ELF-1 (cell line): ENCODE measurements at regions not wholly inside any gene's neighbourhood (a gene's known extent, or its start where the extent isn't known, plus 50 kb on each side); places are given as distances from the start of the nearest gene placed in this dataset.
A peak's percentile ranks its signal among the peaks of the same experiment; 100 is the strongest.

Experiments
- DNase-seq: peaks from one replicate; pipeline ENCODE4 v3.0.0-alpha.2; 2016; ENCODE audit warnings: low read depth, low spot score

GRCh38 chr4:138692411-138692810, 323.2 kb upstream of the NOCT start:
- DNase-seq = no peak

DNA sequence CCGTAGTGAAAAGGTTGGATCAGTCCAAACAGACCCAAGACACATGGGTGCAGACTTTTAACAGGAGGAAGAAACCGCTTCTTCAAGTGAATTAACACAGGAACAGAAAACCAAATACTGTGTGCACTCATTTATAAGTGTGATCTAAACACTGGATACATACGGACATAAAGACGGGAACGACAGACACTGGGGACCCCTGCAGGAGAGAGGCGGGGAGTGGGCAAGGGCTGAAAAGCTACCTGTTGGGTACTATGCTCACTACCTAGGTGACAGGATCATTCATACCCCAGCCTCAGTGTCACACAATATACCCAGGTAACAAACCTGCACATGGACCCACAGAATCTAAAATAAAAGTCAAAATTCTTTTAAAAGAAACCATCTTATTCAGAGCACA, 326.0 kb upstream of the NOCT start:
- no peak for DNase-seq

- no peak for DNase-seq
These were observed 326.4 kb upstream of the NOCT start for GRCh38 chr4:138689187-138689586.

- no peak for DNase-seq
These were observed 327.0 kb upstream of the NOCT start for GRCh38 chr4:138688408-138689085.

GRCh38 chr4:138686106-138686835, 329.3 kb upstream of the NOCT start:
- no peak for DNase-seq

DNA sequence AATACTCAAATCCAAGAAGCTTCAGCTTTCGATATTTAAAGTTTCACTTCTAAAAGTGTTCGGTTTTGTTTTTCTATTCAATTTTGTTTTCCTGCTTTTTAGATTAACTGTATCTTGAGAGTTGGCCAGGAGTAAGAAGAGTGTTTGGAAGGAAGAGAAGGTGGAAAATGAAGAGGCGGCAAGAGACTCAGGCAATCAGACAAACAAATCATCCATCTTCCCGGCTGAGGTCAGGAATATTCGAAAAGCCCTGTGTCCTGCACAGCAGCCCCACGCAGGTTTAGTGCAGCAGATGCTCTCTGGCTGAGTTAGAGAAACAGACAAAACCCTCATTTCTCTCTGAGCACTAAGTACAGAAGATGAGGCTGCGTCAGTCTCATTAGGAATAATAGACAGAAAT, 330.3 kb upstream of the NOCT start:
- no peak for DNase-seq

DNA sequence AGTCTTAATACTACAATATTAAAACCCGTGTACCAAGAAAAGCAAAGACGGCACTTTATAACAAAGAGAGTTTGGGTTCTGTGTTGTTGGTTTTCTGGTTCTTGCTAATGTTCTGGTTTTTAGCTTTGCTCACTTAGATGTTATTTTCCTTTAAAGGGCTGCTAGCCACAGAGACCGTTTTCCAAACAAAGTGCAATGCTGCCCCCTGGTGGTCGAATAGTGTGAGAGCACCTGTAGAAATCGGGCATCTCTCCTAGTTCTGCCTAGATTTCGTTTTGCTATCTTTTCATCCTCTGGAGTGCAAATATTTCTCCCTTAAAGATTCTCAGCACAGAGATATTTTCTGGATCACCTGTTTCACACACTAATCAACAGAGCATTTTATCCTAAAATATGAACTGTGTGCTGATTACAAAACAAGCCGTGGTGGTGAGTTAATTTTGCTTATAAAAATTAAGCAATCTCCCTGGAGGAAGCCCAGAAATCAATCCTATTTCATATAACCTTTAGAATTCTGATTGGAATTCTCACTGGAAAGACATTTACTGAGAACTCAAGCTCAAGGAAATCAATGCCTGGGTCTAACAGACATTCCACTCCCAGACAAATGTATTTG, 334.5 kb upstream of the NOCT start:
- peak; percentile 68 for DNase-seq

- DNase-seq = no peak
These were observed 335.3 kb upstream of the NOCT start for GRCh38 chr4:138680256-138680655.

DNA sequence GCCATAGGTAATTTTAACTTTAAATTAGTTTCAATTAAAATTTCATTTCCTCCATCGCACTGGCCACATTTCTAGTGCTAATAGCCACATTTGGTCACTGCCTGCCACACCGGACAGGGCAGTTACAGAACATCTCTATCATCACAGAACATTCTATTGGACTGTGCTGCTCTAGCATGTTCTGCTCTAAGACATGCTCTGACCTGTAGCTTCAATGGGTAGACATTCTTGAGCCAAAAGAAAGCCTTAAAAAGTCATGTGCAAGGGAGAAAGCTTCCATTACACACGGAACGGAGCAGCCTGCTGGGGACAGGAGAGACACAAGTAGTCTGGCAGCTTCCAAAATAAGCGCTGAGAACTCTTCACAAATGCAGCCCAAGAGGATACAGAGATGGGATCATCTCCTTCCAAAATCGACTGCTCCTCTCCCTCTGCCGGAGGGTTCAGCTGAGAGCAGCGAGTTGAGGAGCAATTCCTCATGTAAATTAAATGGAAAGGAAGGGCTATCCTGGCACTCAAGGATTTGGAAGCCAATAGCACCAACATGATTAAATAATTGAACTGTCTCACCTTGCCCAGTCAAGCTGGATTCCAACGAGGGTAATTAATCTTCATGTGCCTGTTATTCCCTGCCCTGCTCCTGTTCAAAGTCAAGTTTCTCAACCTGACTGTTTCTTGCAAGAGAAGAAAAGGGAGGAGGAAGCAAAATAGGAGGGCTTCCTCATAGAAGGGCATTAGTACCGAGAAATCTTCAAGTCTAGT, 336.4 kb upstream of the NOCT start:
- DNase-seq = no peak

DNA sequence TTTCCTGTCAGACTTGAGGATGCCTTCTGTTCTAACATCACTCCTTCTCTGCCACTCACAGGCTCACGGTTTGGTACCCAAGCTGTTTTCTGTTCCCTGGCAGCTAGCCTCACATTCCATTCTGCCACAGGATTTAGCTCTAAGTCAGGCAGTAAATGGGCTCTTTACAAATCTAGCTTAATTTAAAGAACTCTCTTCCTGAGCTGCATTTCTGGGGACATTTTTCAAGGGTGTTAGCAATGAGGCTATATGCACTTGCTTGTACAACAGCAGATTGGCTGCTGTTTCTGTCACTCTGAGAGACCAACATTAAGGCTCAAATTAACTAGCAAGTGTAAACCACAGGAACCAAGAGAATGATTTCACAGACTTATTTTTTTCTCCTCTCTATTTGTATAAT, 337.8 kb upstream of the NOCT start:
- no peak for DNase-seq

GRCh38 chr4:138677212-138677611, 338.4 kb upstream of the NOCT start:
- no peak for DNase-seq

- DNase-seq = no peak
These were observed 339.9 kb upstream of the NOCT start for GRCh38 chr4:138675685-138676084.

GRCh38 chr4:138674209-138674608, 341.4 kb upstream of the NOCT start:
- no peak for DNase-seq

- peak; percentile 56 for DNase-seq
These were observed 342.5 kb upstream of the NOCT start for GRCh38 chr4:138673053-138673452.

DNA sequence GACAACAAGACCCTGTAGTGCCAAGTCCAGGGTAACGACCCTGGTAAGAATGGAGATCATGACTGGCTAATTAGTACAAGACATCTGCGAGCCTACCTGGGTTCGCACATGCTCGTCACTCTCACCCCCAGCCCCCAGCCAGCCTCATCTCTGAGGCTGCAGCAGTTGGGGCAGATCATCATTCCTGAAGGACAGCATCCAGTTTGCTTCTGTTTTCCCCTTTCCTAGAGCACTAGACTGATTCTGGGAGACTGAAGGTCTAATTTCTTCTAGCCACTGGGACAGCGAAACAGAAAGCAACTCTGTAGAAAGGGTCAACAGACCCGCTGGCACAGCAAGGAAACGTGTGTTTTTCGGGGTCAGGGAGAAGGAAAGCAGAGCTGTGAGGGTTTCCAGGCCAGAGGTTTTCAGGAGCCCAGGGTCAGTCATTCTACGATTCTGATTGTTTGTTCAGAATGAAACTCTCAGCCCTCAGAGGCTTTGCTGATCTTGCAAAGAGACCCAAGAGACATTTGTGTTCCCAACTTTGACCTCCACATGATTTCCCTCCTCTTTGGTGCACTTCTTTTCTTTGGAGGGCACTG, 343.1 kb upstream of the NOCT start:
- DNase-seq = no peak

DNA sequence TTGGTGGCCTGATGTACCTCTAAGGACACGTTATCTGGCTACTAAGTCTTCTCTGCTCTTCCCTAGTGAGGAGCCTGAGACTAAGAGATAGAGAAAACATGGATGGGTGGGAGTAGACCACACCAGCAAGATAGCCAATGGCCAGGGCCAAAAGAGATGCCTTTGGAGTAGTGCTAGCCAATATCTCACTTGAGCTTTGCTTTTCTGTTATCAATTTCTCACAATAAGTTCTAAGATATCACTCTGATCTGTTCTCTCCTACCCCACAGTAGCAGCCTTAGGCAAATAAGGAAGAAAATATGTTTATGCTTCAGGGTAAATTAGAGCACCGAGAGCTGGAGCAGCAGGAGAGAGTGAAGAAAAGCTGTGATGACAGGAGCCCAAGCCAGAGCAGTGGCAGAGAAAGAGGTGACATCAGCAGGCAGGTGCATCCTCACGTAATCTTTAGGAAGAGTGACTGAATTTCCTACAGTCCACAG, 343.9 kb upstream of the NOCT start:
- DNase-seq = no peak

DNA sequence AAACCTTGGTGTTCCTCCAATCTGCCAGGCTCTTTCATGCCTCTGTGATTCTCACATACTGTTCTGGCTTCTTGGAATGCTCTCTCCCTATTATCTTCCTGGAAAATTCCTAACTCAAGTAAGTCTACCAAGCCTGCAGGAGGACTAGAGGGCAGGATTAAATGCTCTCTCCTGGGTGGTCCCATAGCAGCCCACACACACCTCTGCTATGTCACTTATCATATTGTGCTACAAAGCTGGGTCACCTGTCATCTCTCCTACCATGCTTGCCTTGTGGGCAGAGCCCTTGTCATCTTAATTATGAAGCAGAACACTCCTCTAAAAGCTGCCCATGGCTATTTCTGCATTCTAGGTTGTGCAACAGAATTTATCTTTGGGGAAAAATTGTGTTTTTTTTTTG, 344.5 kb upstream of the NOCT start:
- DNase-seq = no peak

DNA sequence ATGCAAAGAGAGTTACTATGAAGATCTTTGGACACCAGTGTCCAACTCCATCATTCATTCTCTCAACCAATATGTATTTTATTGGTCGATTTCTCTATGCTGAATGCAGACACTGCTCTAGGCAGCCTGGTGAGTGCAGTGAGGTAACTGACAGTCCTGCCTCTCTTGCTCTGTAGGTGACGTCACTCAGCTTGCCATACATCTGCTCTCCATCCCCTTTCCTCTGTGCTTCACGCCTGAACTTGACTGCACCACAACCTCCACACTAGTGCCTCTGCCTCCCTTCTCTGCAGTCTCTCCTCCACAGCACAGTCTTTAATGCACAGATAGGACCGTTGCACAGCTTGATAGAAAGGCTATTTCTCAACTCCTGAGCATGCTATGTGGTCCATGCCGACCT, 344.9 kb upstream of the NOCT start:
- DNase-seq = no peak

DNA sequence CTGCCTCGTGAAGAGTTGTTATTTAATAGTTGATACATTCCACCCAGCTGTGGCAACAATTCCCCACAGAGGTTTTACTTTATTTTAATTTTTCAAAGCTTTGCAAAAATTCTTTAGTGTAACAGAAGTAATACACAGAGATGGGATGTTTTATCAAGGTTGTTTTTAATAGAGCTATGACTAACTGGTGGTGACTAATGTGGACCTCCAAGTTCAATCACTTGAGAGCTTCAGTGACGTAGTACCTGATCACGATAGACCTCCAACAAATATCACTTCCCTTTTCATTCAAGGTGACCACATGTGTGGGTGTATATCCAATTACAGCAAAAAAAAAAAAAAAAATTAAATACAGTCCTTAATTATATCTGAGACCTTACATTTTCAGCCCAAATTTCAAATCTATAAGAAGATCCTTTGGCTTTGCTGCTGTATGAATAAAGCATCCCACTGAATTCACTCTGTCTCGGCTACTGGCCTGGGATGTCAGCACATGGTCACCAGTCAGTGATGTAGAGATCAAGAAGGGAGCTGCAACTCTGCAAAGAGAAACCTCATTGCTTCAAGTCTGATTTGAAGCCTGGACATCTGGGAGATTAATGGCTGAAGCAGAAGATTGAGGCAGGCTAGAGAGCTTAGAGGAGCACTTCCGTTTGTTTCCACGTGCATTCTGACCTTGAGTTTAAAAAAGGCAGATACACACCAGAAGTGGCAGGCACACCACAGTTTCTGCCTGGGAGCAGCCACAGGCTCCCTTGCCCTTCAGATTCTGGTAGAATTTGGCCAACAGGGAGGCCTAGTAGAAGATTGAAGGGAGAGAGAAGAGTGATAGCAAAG, 345.9 kb upstream of the NOCT start:
- no peak for DNase-seq

DNA sequence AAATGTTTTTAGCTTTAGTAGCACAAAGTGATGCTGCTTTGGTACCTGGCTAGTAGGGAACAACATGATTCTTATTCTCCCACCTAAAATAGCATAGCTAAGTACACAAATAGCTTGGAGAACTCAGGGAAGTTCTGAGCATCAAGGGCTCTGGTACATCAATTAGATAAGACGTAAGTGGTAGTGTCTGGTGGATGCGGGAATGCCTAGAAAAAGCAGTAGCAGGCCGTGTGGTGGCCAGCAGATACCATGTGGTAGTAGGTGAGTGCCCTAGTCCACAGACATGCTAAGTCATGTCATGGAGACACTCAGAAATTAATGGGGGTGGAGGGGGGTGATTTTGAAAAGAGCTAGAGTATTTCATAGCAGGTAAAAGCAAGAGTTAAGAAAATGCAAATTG, 347.3 kb upstream of the NOCT start:
- no peak for DNase-seq

GRCh38 chr4:138666366-138666765, 349.2 kb upstream of the NOCT start:
- no peak for DNase-seq
